Ectodermal cell (in vitro differentiated cells): ENCODE measurements at regions not wholly inside any gene's neighbourhood (a gene's known extent, or its start where the extent isn't known, plus 50 kb on each side); places are given as distances from the start of the nearest gene placed in this dataset.
"Not testable (repeated sequence)": the region's sequence is repeated elsewhere in the genome, so short reads cannot be mapped to it uniquely, and the experiment has no call there.

ENCODE experiments used
- H3K27ac ChIP-seq: 2 replicates; pipeline ENCODE4 v1.7.0; 2013; ENCODE audit warnings: mild to moderate bottlenecking, low read depth, low read length; ENCODE audit not compliant: insufficient read depth, poor library complexity, severe bottlenecking
- H3K27me3 ChIP-seq: 2 replicates; pipeline ENCODE4 v1.7.0; 2013; ENCODE audit warnings: mild to moderate bottlenecking, low read length; ENCODE audit not compliant: insufficient read depth, control insufficient read depth, poor library complexity, severe bottlenecking
- H3K36me3 ChIP-seq: one replicate; pipeline ENCODE4 v1.7.0; 2013; ENCODE audit warnings: low read length; ENCODE audit not compliant: control insufficient read depth, insufficient read depth
- H3K4me1 ChIP-seq: one replicate; pipeline ENCODE4 v1.7.0; 2013; ENCODE audit warnings: low read length; ENCODE audit not compliant: control insufficient read depth, insufficient read depth
- H3K4me3 ChIP-seq: 2 replicates; pipeline ENCODE4 v1.7.0; 2013; ENCODE audit warnings: low read depth, low read length, control low read depth; ENCODE audit not compliant: insufficient read depth
- H3K9me3 ChIP-seq: 2 replicates; pipeline ENCODE4 v1.7.0; 2013; ENCODE audit warnings: mild to moderate bottlenecking, low read length, moderate library complexity; ENCODE audit not compliant: control insufficient read depth
- WGBS, 2 experiments: methylation state at CpG; one replicate each; pipeline ENCODE4 v1.1.7; 2013; ENCODE audit warnings: missing lambda C conversion rate in 2 of 2; 5-methylcytosine and 5-hydroxymethylcytosine counted together

- H3K4me3 ChIP-seq: no peak overlapping the region
- no peaks in the 10 kb centered on the region for H3K36me3 ChIP-seq
- no peaks in the 10 kb centered on the region for H3K4me1 ChIP-seq
- H3K27ac ChIP-seq: no peak overlapping the region
- 86 to 90% methylated on average over 5 of the region's 5 CpGs for WGBS, 2 experiments
- H3K9me3 ChIP-seq: no peaks in the 10 kb centered on the region
- no peaks in the 10 kb centered on the region for H3K27me3 ChIP-seq
These were observed 200.0 kb downstream of the MATN1 start for GRCh38 chr1:30523055-30524020.

GRCh38 chr1:30522031-30523004 lies 201.1 kb downstream of the MATN1 start:
- Histone ChIP-seq H3K27ac (no peak overlapping the region), H3K4me3 (no peak overlapping the region)

GRCh38 chr1:30521261-30521865 lies 202.0 kb downstream of the MATN1 start:
- Histone ChIP-seq H3K27ac (no peak overlapping the region), H3K4me1 (no peaks in the 10 kb centered on the region), H3K4me3 (no peak overlapping the region), H3K9me3 (no peaks in the 10 kb centered on the region), H3K27me3 (no peaks in the 10 kb centered on the region), H3K36me3 (no peaks in the 10 kb centered on the region)
- 80 to 90% methylated on average over 3 of the region's 3 CpGs for WGBS, 2 experiments

More at GRCh38 chr1:30522031-30523004, 201.1 kb downstream of the MATN1 start:
- Histone ChIP-seq H3K4me1 (no peaks in the 10 kb centered on the region), H3K27me3 (no peaks in the 10 kb centered on the region), H3K9me3 (no peaks in the 10 kb centered on the region), H3K36me3 (no peaks in the 10 kb centered on the region)
- 90% methylated on average over 17 of the region's 17 CpGs for WGBS, 2 experiments

GRCh38 chr1:30520476-30520875 lies 202.9 kb downstream of the MATN1 start:
- Histone ChIP-seq H3K36me3 (no peaks in the 10 kb centered on the region), H3K27ac (no peak overlapping the region), H3K4me1 (no peaks in the 10 kb centered on the region), H3K27me3 (no peaks in the 10 kb centered on the region), H3K9me3 (no peaks in the 10 kb centered on the region), H3K4me3 (no peak overlapping the region)
- WGBS, 2 experiments: 82 to 84% methylated on average over 2 of the region's 2 CpGs

GRCh38 chr1:30519201-30519763 lies 204.1 kb downstream of the MATN1 start:
- H3K27ac ChIP-seq: no peak overlapping the region
- 92 to 94% methylated on average over 4 of the region's 4 CpGs for WGBS, 2 experiments
- no peaks in the 10 kb centered on the region for H3K27me3 ChIP-seq
- no peaks in the 10 kb centered on the region for H3K36me3 ChIP-seq
- no peak overlapping the region for H3K4me3 ChIP-seq
- H3K9me3 ChIP-seq: no peaks in the 10 kb centered on the region
- no peaks in the 10 kb centered on the region for H3K4me1 ChIP-seq

GRCh38 chr1:30518696-30519095 lies 204.7 kb downstream of the MATN1 start:
- Histone ChIP-seq H3K36me3 (no peaks in the 10 kb centered on the region), H3K27ac (no peak overlapping the region), H3K27me3 (no peaks in the 10 kb centered on the region), H3K9me3 (no peaks in the 10 kb centered on the region), H3K4me3 (no peak overlapping the region), H3K4me1 (peaks cover 5% of the 10 kb centered on the region)
- WGBS, 2 experiments: 92 to 95% methylated on average over 3 of the region's 3 CpGs

- Histone ChIP-seq H3K9me3 (no peaks in the 10 kb centered on the region), H3K4me1 (peaks cover 10% of the 10 kb centered on the region), H3K27me3 (no peaks in the 10 kb centered on the region), H3K36me3 (no peaks in the 10 kb centered on the region), H3K27ac (no peak overlapping the region), H3K4me3 (no peak overlapping the region)
- WGBS, 2 experiments: 80 to 95% methylated on average over 2 of the region's 2 CpGs
These were observed 205.2 kb downstream of the MATN1 start for GRCh38 chr1:30518186-30518585.

GRCh38 chr1:30517666-30518065 lies 205.7 kb downstream of the MATN1 start:
- H3K9me3 ChIP-seq, H3K4me3 ChIP-seq, H3K36me3 ChIP-seq, H3K27ac ChIP-seq, H3K27me3 ChIP-seq: not testable (repeated sequence)
- 87 to 98% methylated on average over 3 to 4 of the region's 6 CpGs for WGBS, 2 experiments
- peaks cover 11% of the 10 kb centered on the region for H3K4me1 ChIP-seq

- H3K9me3 ChIP-seq, H3K27me3 ChIP-seq, H3K4me3 ChIP-seq, H3K36me3 ChIP-seq, H3K27ac ChIP-seq: not testable (repeated sequence)
- WGBS, 2 experiments: 92 to 94% methylated on average over 3 to 6 of the region's 7 CpGs
- peaks cover 14% of the 10 kb centered on the region for H3K4me1 ChIP-seq
These were observed 206.1 kb downstream of the MATN1 start for GRCh38 chr1:30517241-30517640.
